HCT116 (cell line): ENCODE measurements at regions not wholly inside any gene's neighbourhood (a gene's known extent, or its start where the extent isn't known, plus 50 kb on each side); places are given as distances from the start of the nearest gene placed in this dataset.

Experiments used
- CBX3 ChIP-seq: IDR thresholded peaks from 2 replicates; pipeline ENCODE4 v1.6.1; 2012; ENCODE audit warnings: low read depth
- CEBPB ChIP-seq: IDR thresholded peaks from 2 replicates; pipeline ENCODE4 v1.6.1; 2012; ENCODE audit warnings: low read depth
- EGR1 ChIP-seq: IDR thresholded peaks from 2 replicates; pipeline ENCODE4 v1.6.1; 2012; ENCODE audit warnings: low read depth
- EZH2 ChIP-seq: fragments of 200-600 bp; sonication (generic); IDR thresholded peaks from 2 replicates; pipeline ENCODE4 v1.6.1; 2017; ENCODE audit warnings: antibody characterized with exemption, mixed run types
- POLR2A ChIP-seq: IDR thresholded peaks from 2 replicates; pipeline ENCODE4 v1.7.0; 2011; ENCODE audit warnings: borderline replicate concordance; ENCODE audit not compliant: insufficient read depth, insufficient read length; ENCODE audit errors: extremely low read depth
- POLR2AphosphoS5 ChIP-seq: IDR thresholded peaks from 2 replicates; pipeline ENCODE4 v1.6.1; 2011; ENCODE audit warnings: mild to moderate bottlenecking, low read depth, low read length, moderate library complexity
- RAD21 ChIP-seq: IDR thresholded peaks from 2 replicates; pipeline ENCODE4 v1.6.1; 2012; ENCODE audit warnings: low read depth, mild to moderate bottlenecking
- SP1 ChIP-seq: IDR thresholded peaks from 2 replicates; pipeline ENCODE4 v1.6.1; 2012; ENCODE audit warnings: low read depth
- TF ChIP-seq, protein P1 (sequence below), 3 experiments: fragments of 200-600 bp in 1 of 3; sonication (generic) in 1 of 3; IDR thresholded peaks in 2 of 3; conservative IDR thresholded peaks in 1 of 3; 2 replicates each; pipeline ENCODE4 v1.5.1; 2012 to 2017; ENCODE audit warnings: low read depth in 2 of 3, low read length in 2 of 3, antibody characterized with exemption in 1 of 3, borderline replicate concordance in 1 of 3, control low read depth in 1 of 3, mild to moderate bottlenecking in 1 of 3, mixed read lengths in 1 of 3, mixed run types in 1 of 3, moderate library complexity in 1 of 3; ENCODE audit not compliant: insufficient read depth in 1 of 3
- TF ChIP-seq, protein P2 (sequence below): IDR thresholded peaks from 2 replicates; pipeline ENCODE4 v1.6.1; 2012
- TF ChIP-seq, protein P3 (sequence below): IDR thresholded peaks from 2 replicates; pipeline ENCODE4 v1.6.1; 2012
- TF ChIP-seq, protein P4 (sequence below): IDR thresholded peaks from 2 replicates; pipeline ENCODE4 v1.6.1; 2011; ENCODE audit warnings: mild to moderate bottlenecking, low read length, moderate library complexity; ENCODE audit not compliant: insufficient replicate concordance; ENCODE audit errors: extremely low read depth

DNA sequence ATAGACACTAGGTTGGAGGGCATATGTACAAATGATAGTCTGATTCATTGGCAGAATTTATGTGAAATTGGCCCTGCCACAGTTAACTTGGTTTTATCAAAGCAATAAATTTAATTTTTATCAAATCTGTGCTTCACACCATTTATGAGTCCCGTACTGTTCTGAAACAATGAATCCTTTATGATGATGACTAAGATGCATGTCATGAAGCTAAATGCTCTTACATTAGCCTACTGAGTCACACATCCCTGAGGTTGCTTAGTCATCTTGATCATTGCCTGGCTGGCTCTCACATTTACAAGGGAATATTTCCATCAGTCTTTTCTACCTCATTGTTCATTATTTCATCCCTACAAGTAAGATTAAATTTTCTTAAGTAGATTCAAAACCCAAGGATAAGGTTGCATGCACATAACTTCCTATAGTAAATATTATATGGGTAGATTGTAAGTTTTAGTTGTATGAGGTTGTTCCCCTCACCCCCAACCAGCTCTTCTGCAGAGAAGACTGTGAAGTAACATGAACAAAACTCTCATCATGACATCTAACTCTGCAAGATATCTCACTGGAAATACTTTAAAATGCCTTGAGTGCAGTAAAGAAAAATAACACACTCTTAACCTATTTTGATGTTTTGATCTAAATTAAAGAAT, 170.7 kb downstream of the CYB561 start:
- TF ChIP-seq, protein P1, sequence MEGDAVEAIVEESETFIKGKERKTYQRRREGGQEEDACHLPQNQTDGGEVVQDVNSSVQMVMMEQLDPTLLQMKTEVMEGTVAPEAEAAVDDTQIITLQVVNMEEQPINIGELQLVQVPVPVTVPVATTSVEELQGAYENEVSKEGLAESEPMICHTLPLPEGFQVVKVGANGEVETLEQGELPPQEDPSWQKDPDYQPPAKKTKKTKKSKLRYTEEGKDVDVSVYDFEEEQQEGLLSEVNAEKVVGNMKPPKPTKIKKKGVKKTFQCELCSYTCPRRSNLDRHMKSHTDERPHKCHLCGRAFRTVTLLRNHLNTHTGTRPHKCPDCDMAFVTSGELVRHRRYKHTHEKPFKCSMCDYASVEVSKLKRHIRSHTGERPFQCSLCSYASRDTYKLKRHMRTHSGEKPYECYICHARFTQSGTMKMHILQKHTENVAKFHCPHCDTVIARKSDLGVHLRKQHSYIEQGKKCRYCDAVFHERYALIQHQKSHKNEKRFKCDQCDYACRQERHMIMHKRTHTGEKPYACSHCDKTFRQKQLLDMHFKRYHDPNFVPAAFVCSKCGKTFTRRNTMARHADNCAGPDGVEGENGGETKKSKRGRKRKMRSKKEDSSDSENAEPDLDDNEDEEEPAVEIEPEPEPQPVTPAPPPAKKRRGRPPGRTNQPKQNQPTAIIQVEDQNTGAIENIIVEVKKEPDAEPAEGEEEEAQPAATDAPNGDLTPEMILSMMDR (IDR thresholded peaks at IDR 0.05 in 2 of 3, conservative IDR thresholded peaks at IDR 0.05 in 1 of 3; ENCODE audit: borderline replicate concordance in 1 of 3, insufficient read depth in 1 of 3, low read depth in 2 of 3, low read length in 2 of 3): no peak
- TF ChIP-seq POLR2AphosphoS5 (peak; percentile 64; the same call in 1 of the 2 replicates), EZH2 (no peak), CEBPB (peak; percentile 93), EGR1 (peak; percentile 45), POLR2A (no peak), RAD21 (peak; percentile 35), SP1 (peak; percentile 99), CBX3 (peak; percentile 99)
- TF ChIP-seq, protein P2, sequence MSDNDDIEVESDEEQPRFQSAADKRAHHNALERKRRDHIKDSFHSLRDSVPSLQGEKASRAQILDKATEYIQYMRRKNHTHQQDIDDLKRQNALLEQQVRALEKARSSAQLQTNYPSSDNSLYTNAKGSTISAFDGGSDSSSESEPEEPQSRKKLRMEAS: peak; percentile 64
- TF ChIP-seq, protein P3, sequence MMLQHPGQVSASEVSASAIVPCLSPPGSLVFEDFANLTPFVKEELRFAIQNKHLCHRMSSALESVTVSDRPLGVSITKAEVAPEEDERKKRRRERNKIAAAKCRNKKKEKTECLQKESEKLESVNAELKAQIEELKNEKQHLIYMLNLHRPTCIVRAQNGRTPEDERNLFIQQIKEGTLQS: peak; percentile 78
- TF ChIP-seq, protein P4, sequence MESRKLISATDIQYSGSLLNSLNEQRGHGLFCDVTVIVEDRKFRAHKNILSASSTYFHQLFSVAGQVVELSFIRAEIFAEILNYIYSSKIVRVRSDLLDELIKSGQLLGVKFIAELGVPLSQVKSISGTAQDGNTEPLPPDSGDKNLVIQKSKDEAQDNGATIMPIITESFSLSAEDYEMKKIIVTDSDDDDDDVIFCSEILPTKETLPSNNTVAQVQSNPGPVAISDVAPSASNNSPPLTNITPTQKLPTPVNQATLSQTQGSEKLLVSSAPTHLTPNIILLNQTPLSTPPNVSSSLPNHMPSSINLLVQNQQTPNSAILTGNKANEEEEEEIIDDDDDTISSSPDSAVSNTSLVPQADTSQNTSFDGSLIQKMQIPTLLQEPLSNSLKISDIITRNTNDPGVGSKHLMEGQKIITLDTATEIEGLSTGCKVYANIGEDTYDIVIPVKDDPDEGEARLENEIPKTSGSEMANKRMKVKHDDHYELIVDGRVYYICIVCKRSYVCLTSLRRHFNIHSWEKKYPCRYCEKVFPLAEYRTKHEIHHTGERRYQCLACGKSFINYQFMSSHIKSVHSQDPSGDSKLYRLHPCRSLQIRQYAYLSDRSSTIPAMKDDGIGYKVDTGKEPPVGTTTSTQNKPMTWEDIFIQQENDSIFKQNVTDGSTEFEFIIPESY: peak; percentile 81
